ENCODE measurements at regions not wholly inside any gene's neighbourhood (a gene's known extent, or its start where the extent isn't known, plus 50 kb on each side); places are given as distances from the start of the nearest gene placed in this dataset.

GRCh38 chr6:4451718-4452117, 316.3 kb upstream of the ECI2 start:
- H3K9me3 ChIP-seq = peaks cover 0 to 20% (median 0%) of the 10 kb centered on the region in 3 donors
- TF ChIP-seq POLR2AphosphoS5 (IDR thresholded peaks at IDR 0.05) = no peak
- no peak for TF ChIP-seq CTCF (IDR thresholded peaks at IDR 0.05)
- TF ChIP-seq EP300 (IDR thresholded peaks at IDR 0.05) = no peak
- TF ChIP-seq POLR2A (IDR thresholded peaks at IDR 0.05) = no peak
- no peak overlapping the region for H3K4me3 ChIP-seq

DNA sequence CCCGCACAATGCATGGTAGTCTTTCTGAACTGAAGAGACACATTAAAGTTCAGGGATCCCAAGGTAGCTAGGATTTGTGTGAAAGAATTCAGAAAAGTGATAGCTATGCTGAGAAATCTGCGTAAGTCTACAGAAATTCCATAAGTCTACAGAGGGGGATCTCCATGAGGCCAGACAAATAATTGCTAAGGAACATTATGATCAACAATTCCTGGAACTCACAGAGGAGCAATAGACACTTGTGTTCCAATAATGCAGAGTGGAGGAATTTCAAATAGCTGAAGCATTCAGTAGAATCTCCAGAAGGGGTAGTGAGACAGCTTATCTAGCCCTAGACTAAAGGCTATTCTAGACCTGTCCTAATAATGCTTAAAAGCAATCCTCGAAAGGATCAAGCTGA, 315.7 kb upstream of the ECI2 start:
- no peak for ATAC-seq
- no peaks in the 10 kb centered on the region for H3K4me1 ChIP-seq
- no peaks in the 10 kb centered on the region for H3K27me3 ChIP-seq
- TF ChIP-seq EP300 (IDR thresholded peaks at IDR 0.05) (no peak), CTCF (IDR thresholded peaks at IDR 0.05) (no peak), POLR2A (IDR thresholded peaks at IDR 0.05) (no peak), POLR2AphosphoS5 (IDR thresholded peaks at IDR 0.05) (no peak)
- H3K4me3 ChIP-seq = no peak overlapping the region
- H3K27ac ChIP-seq = no peak overlapping the region
- WGBS, 2 donors (ENCODE audit: low coverage in 1 of 2) = 91 to 98% methylated on average over 2 to 3 of the region's 3 CpGs
- H3K36me3 ChIP-seq = no peaks in the 10 kb centered on the region
- H3K9me3 ChIP-seq = peaks cover 0 to 14% (median 0%) of the 10 kb centered on the region in 3 donors

More at GRCh38 chr6:4451718-4452117, 316.3 kb upstream of the ECI2 start:
- H3K27me3 ChIP-seq = no peaks in the 10 kb centered on the region
- H3K36me3 ChIP-seq = no peaks in the 10 kb centered on the region
- no peak for ATAC-seq
- 78 to 100% methylated on average over 1 of the region's 1 CpG for WGBS, 2 donors (ENCODE audit: low coverage in 1 of 2)
- no peaks in the 10 kb centered on the region for H3K4me1 ChIP-seq
- H3K27ac ChIP-seq = no peak overlapping the region

DNA sequence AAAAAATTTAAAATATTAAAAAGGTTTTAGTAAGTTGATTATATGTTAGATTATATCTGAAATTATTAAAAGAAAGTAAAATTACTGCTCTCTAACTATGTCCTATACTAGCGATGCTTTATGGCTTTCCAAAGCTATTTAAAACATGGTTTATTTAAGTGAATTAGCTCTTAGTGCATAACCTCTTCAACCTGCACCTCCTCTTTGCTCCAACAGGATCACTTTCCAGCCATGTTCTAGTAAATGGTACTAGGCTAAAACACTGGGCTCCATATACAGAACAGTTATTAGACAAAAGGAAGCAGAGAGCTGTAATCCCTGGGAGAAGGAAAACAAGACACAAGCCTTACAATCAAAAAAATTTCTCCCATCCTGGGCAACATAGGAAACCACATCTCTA, 314.9 kb upstream of the ECI2 start:
- ATAC-seq = no peak
- Histone ChIP-seq H3K27ac (no peak overlapping the region), H3K4me3 (no peak overlapping the region), H3K9me3 (peaks cover 0 to 13% (median 0%) of the 10 kb centered on the region in 3 donors), H3K4me1 (no peaks in the 10 kb centered on the region), H3K36me3 (no peaks in the 10 kb centered on the region), H3K27me3 (no peaks in the 10 kb centered on the region)
- WGBS, 2 donors (ENCODE audit: low coverage in 1 of 2) = 68 to 100% methylated on average over 1 of the region's 1 CpG
- TF ChIP-seq POLR2A (IDR thresholded peaks at IDR 0.05) (no peak), CTCF (IDR thresholded peaks at IDR 0.05) (no peak), EP300 (IDR thresholded peaks at IDR 0.05) (no peak), POLR2AphosphoS5 (IDR thresholded peaks at IDR 0.05) (no peak)

DNA sequence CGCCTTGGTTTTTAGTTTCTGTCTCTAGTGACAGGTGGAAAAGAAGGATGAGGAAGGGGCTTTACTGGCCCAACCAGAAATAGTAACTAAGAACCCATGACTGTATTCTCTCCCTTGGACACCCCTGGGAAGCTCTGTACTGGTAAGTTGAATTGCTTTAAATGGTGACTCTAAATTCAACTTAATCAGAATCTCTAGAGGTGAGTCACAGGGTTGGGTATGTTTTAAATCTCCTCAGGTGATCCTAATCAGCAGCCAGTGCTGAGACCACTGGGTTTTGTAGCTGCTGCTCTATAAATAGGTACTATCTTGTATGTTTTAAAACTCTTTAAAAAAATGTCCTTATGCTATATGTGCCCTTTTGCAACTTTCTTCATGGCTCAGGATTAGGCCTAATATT, 314.0 kb upstream of the ECI2 start:
- no peak for TF ChIP-seq POLR2AphosphoS5 (IDR thresholded peaks at IDR 0.05)
- no peak for TF ChIP-seq EP300 (IDR thresholded peaks at IDR 0.05)
- no peak for TF ChIP-seq CTCF (IDR thresholded peaks at IDR 0.05)
- no peak for TF ChIP-seq POLR2A (IDR thresholded peaks at IDR 0.05)
- H3K4me3 ChIP-seq = no peak overlapping the region
- no peak for ATAC-seq
- H3K27me3 ChIP-seq = no peaks in the 10 kb centered on the region
- H3K27ac ChIP-seq = no peak overlapping the region
- peaks cover 0 to 13% (median 0%) of the 10 kb centered on the region in 3 donors for H3K9me3 ChIP-seq
- no peaks in the 10 kb centered on the region for H3K4me1 ChIP-seq
- H3K36me3 ChIP-seq = no peaks in the 10 kb centered on the region
- 71 to 91% methylated on average over 1 of the region's 1 CpG for WGBS, 2 donors (ENCODE audit: low coverage in 1 of 2)

GRCh38 chr6:4448841-4449240, 313.5 kb upstream of the ECI2 start:
- H3K27ac ChIP-seq = no peak overlapping the region
- 82 to 84% methylated on average over 3 of the region's 3 CpGs for WGBS, 2 donors (ENCODE audit: low coverage in 1 of 2)
- H3K4me3 ChIP-seq = no peak overlapping the region
- H3K9me3 ChIP-seq = peaks cover 0 to 13% (median 0%) of the 10 kb centered on the region in 3 donors
- ATAC-seq = no peak
- H3K27me3 ChIP-seq = no peaks in the 10 kb centered on the region
- H3K36me3 ChIP-seq = no peaks in the 10 kb centered on the region
- no peaks in the 10 kb centered on the region for H3K4me1 ChIP-seq
- no peak for TF ChIP-seq EP300 (IDR thresholded peaks at IDR 0.05)
- no peak for TF ChIP-seq CTCF (IDR thresholded peaks at IDR 0.05)
- no peak for TF ChIP-seq POLR2AphosphoS5 (IDR thresholded peaks at IDR 0.05)
- no peak for TF ChIP-seq POLR2A (IDR thresholded peaks at IDR 0.05)

Measured in gastroesophageal sphincter (tissue), 4 donors.